GM23338 (cell line): ENCODE measurements at regions not wholly inside any gene's neighbourhood (a gene's known extent, or its start where the extent isn't known, plus 50 kb on each side); places are given as distances from the start of the nearest gene placed in this dataset.

ENCODE experiments used
- ATAC-seq: fragments of 200-7000 bp; cut with Tn5 transposase; 3 replicates; pipeline ENCODE4 v1.9.1; 2020
- DNase-seq: peaks from one replicate; pipeline ENCODE4 v3.0.0-alpha.2; 2015; ENCODE audit warnings: low spot score
- H2AFZ ChIP-seq: fragments of 200-600 bp; sonication (generic); 2 replicates; pipeline ENCODE4 v1.8.0; 2016; ENCODE audit warnings: antibody characterized with exemption, mild to moderate bottlenecking, moderate library complexity
- H3F3A ChIP-seq: fragments of 200-600 bp; sonication (generic); replicated peaks from 2 replicates; pipeline ENCODE4 v1.8.0; 2017; ENCODE audit warnings: antibody characterized with exemption, mixed run types, low read depth
- H3K27ac ChIP-seq: fragments of 200-600 bp; sonication (generic); 2 replicates; pipeline ENCODE4 v1.6.1; 2016; ENCODE audit warnings: low read depth
- H3K27me3 ChIP-seq: fragments of 200-600 bp; sonication (generic); 2 replicates; pipeline ENCODE4 v1.8.0; 2016; ENCODE audit warnings: mild to moderate bottlenecking, mixed run types, moderate library complexity; ENCODE audit not compliant: insufficient read depth
- H3K36me3 ChIP-seq: fragments of 200-600 bp; sonication (generic); 2 replicates; pipeline ENCODE4 v1.8.0; 2016; ENCODE audit warnings: mild to moderate bottlenecking; ENCODE audit not compliant: insufficient read depth
- H3K4me1 ChIP-seq: fragments of 200-600 bp; sonication (generic); 2 replicates; pipeline ENCODE4 v1.8.0; 2016; ENCODE audit warnings: mild to moderate bottlenecking, moderate library complexity; ENCODE audit not compliant: insufficient read depth
- H3K4me2 ChIP-seq: fragments of 200-600 bp; sonication (generic); 2 replicates; pipeline ENCODE4 v1.7.1; 2017; ENCODE audit warnings: mixed run types
- H3K4me3 ChIP-seq: fragments of 200-600 bp; sonication (generic); 2 replicates; pipeline ENCODE4 v1.6.1; 2016; ENCODE audit warnings: mixed run types
- H3K79me2 ChIP-seq: fragments of 200-600 bp; sonication (generic); replicated peaks from 2 replicates; pipeline ENCODE4 v1.8.0; 2017; ENCODE audit warnings: mild to moderate bottlenecking; ENCODE audit not compliant: insufficient read depth
- H3K9me2 ChIP-seq: fragments of 200-600 bp; sonication (generic); 2 replicates; pipeline ENCODE4 v1.8.0; 2017; ENCODE audit not compliant: insufficient read depth
- H4K20me1 ChIP-seq: fragments of 200-600 bp; sonication (generic); replicated peaks from 2 replicates; pipeline ENCODE4 v1.8.0; 2017; ENCODE audit warnings: mild to moderate bottlenecking; ENCODE audit not compliant: insufficient read depth
- H3K27ac Mint-ChIP-seq: 2 replicates; pipeline ENCODE4 v1.8.0; 2020; ENCODE audit warnings: inconsistent platforms, mild to moderate bottlenecking, moderate library complexity, mixed read lengths
- H3K27me3 Mint-ChIP-seq: 3 replicates; pipeline ENCODE4 v1.8.0; 2022; ENCODE audit warnings: low read depth, mild to moderate bottlenecking, moderate library complexity, mixed read lengths, inconsistent platforms; ENCODE audit not compliant: insufficient read depth, poor library complexity
- H3K36me3 Mint-ChIP-seq: 3 replicates; pipeline ENCODE4 v1.8.0; 2021; ENCODE audit warnings: low read depth, mild to moderate bottlenecking, inconsistent platforms, moderate library complexity, mixed read lengths
- H3K4me1 Mint-ChIP-seq: 3 replicates; pipeline ENCODE4 v1.8.0; 2020; ENCODE audit warnings: mild to moderate bottlenecking, inconsistent platforms, mixed read lengths
- H3K4me3 Mint-ChIP-seq: 3 replicates; pipeline ENCODE4 v1.8.0; 2021; ENCODE audit warnings: moderate library complexity, mild to moderate bottlenecking, inconsistent platforms, mixed read lengths
- H3K9me3 Mint-ChIP-seq: 3 replicates; pipeline ENCODE4 v1.8.0; 2020; ENCODE audit warnings: moderate library complexity, mild to moderate bottlenecking, inconsistent platforms, mixed read lengths
- CREB1 ChIP-seq: fragments of 250-450 bp; sonication (Bioruptor Pico); IDR thresholded peaks from 2 replicates; pipeline ENCODE4 v1.5.0; 2020; ENCODE audit warnings: low read depth, mild to moderate bottlenecking, moderate library complexity
- CTCF ChIP-seq, 2 experiments: fragments of 200-600 bp in 1 of 2; sonication (generic) in 1 of 2; conservative IDR thresholded peaks; 2 replicates each; pipeline versions ENCODE4 v1.5.1 to v1.6.1; 2016 to 2017; ENCODE audit warnings: antibody characterized with exemption in 2 of 2, low read depth in 2 of 2, mild to moderate bottlenecking in 2 of 2, moderate library complexity in 1 of 2
- EZH2 ChIP-seq: fragments of 200-600 bp; sonication (generic); IDR thresholded peaks from one replicate; pipeline ENCODE4 v1.8.0; 2017; ENCODE audit warnings: antibody characterized with exemption, mild to moderate bottlenecking, low read depth; ENCODE audit not compliant: unreplicated experiment
- EZH2phosphoT487 ChIP-seq: fragments of 200-600 bp; sonication (generic); IDR thresholded peaks from one replicate; pipeline ENCODE4 v1.8.1; 2018; ENCODE audit warnings: antibody characterized with exemption; ENCODE audit not compliant: unreplicated experiment
- JUNB ChIP-seq: IDR thresholded peaks from one replicate; pipeline ENCODE4 v1.6.1; 2016; ENCODE audit warnings: antibody characterized with exemption; ENCODE audit not compliant: unreplicated experiment
- NANOG ChIP-seq: IDR thresholded peaks from 2 replicates; pipeline ENCODE4 v1.6.1; 2016; ENCODE audit warnings: antibody characterized with exemption, borderline replicate concordance
- POLR2AphosphoS5 ChIP-seq: IDR thresholded peaks from 2 replicates; pipeline ENCODE4 v1.6.1; 2016; ENCODE audit warnings: antibody characterized with exemption, low read depth
- REST ChIP-seq: IDR thresholded peaks from one replicate; pipeline ENCODE4 v1.6.1; 2018; ENCODE audit warnings: antibody characterized with exemption; ENCODE audit not compliant: unreplicated experiment
- STAT1 ChIP-seq: IDR thresholded peaks from one replicate; pipeline ENCODE4 v1.6.1; 2016; ENCODE audit warnings: antibody characterized with exemption; ENCODE audit not compliant: unreplicated experiment
- ZNF114 ChIP-seq: fragments of 250-450 bp; sonication (Bioruptor Pico); IDR thresholded peaks from 2 replicates; pipeline ENCODE4 v1.5.0; 2020; ENCODE audit warnings: mild to moderate bottlenecking, moderate library complexity
- ZNF331 ChIP-seq: fragments of 250-450 bp; sonication (Bioruptor Pico); IDR thresholded peaks from 2 replicates; pipeline ENCODE4 v1.5.0; 2020; ENCODE audit warnings: low read depth, mild to moderate bottlenecking, moderate library complexity

GRCh38 chr2:81283081-81283480, 978.5 kb upstream of the LRRTM1 start:
- H3K4me3 ChIP-seq: no peak overlapping the region
- no peak for ATAC-seq
- H3K9me3 Mint-ChIP-seq: no peaks in the 10 kb centered on the region

GRCh38 chr2:81282151-81282769, 977.7 kb upstream of the LRRTM1 start:
- Mint-ChIP-seq H3K36me3 (no peaks in the 10 kb centered on the region), H3K4me1 (no peaks in the 10 kb centered on the region), H3K27ac (no peak overlapping the region), H3K27me3 (no peaks in the 10 kb centered on the region), H3K4me3 (no peak overlapping the region), H3K9me3 (no peaks in the 10 kb centered on the region)
- Histone ChIP-seq H3K27me3 (no peaks in the 10 kb centered on the region), H3K4me2 (no peak overlapping the region), H3K4me3 (no peak overlapping the region), H3K79me2 (no peaks in the 10 kb centered on the region), H3F3A (no peaks in the 10 kb centered on the region), H3K36me3 (no peaks in the 10 kb centered on the region), H2AFZ (no peak overlapping the region), H3K4me1 (no peaks in the 10 kb centered on the region), H3K9me2 (no peaks in the 10 kb centered on the region), H3K27ac (no peak overlapping the region), H4K20me1 (no peaks in the 10 kb centered on the region)
- no peak for ATAC-seq
- DNase-seq: no peak
- TF ChIP-seq CREB1 (CRISPR knock-in tag) (no peak), NANOG (no peak), EZH2 (no peak), STAT1 (no peak), EZH2phosphoT487 (no peak), CTCF (conservative IDR thresholded peaks at IDR 0.05; ENCODE audit: low read depth in 2 of 2) (no peak), ZNF331 (CRISPR knock-in tag) (no peak), ZNF114 (CRISPR knock-in tag) (no peak), REST (no peak)

More at GRCh38 chr2:81283081-81283480, 978.5 kb upstream of the LRRTM1 start:
- Histone ChIP-seq H2AFZ (no peak overlapping the region), H3K27me3 (no peaks in the 10 kb centered on the region), H3K36me3 (no peaks in the 10 kb centered on the region), H3F3A (no peaks in the 10 kb centered on the region), H3K27ac (no peak overlapping the region), H3K4me2 (no peak overlapping the region), H3K79me2 (no peaks in the 10 kb centered on the region), H4K20me1 (no peaks in the 10 kb centered on the region), H3K4me1 (no peaks in the 10 kb centered on the region), H3K9me2 (no peaks in the 10 kb centered on the region)
- Mint-ChIP-seq H3K27me3 (no peaks in the 10 kb centered on the region), H3K36me3 (no peaks in the 10 kb centered on the region), H3K4me3 (no peak overlapping the region), H3K27ac (no peak overlapping the region), H3K4me1 (no peaks in the 10 kb centered on the region)
- no peak for DNase-seq
- TF ChIP-seq ZNF331 (CRISPR knock-in tag) (no peak), CTCF (conservative IDR thresholded peaks at IDR 0.05; ENCODE audit: low read depth in 2 of 2) (no peak), NANOG (no peak), EZH2phosphoT487 (no peak), POLR2AphosphoS5 (no peak), JUNB (no peak)
